Neural crest cell (in vitro differentiated cells): ENCODE measurements at regions not wholly inside any gene's neighbourhood (a gene's known extent, or its start where the extent isn't known, plus 50 kb on each side); places are given as distances from the start of the nearest gene placed in this dataset.
A peak's percentile ranks its signal among the peaks of the same experiment; 100 is the strongest.

ENCODE experiments used
- DNase-seq: peaks from one replicate; pipeline ENCODE4 v3.0.0; 2021; ENCODE audit warnings: low read depth, mixed read lengths, low spot score
- H3K27ac Mint-ChIP-seq: one replicate; pipeline ENCODE4 v1.8.0; 2021; ENCODE audit warnings: mild to moderate bottlenecking, mixed read lengths; ENCODE audit not compliant: unreplicated experiment
- H3K27me3 Mint-ChIP-seq: 2 replicates; pipeline ENCODE4 v1.8.0; 2021; ENCODE audit warnings: low read depth, mild to moderate bottlenecking, mixed read lengths
- H3K36me3 Mint-ChIP-seq: 2 replicates; pipeline ENCODE4 v1.8.0; 2021; ENCODE audit warnings: low read depth, mild to moderate bottlenecking, mixed read lengths
- H3K4me1 Mint-ChIP-seq: 2 replicates; pipeline ENCODE4 v1.8.0; 2021; ENCODE audit warnings: mixed read lengths
- H3K4me3 Mint-ChIP-seq: one replicate; pipeline ENCODE4 v1.8.0; 2021; ENCODE audit warnings: mild to moderate bottlenecking, mixed read lengths
- H3K9me3 Mint-ChIP-seq: 2 replicates; pipeline ENCODE4 v1.8.0; 2021; ENCODE audit warnings: mixed read lengths
- TF ChIP-seq, protein P1 (sequence below): fragments of 200-600 bp; sonication (generic); conservative IDR thresholded peaks from 2 replicates; pipeline ENCODE4 v1.5.0; 2021; ENCODE audit warnings: antibody characterized with exemption, mild to moderate bottlenecking

DNA sequence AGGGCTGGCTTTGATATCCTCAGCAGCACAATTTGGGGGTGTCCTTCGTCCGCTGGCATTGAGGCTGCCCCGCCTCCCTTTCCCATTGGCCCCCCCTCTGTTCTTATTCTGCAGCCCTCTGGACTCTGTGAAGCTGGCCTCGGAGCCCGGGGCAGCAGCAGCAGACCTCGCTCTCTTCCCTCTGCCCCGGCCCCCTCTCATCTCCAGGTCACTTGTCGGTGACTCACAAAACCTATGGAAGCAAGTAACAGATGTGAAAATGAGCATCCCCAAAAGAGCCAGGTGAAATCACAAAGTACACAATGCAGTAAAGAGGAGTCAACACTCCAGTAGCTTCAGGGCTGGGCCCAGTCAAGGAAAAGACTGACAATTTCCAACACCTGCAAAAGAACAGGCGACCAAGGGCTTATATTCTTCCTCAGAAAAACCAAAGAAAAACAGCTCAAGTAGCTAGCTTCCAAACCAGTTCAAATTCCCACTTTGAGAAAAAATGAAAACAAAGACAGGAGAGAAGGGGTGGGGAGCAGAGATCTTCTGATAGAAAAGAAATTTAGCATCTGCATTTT lies 97.5 kb downstream of the ZNF608 start:
- TF ChIP-seq, protein P1, sequence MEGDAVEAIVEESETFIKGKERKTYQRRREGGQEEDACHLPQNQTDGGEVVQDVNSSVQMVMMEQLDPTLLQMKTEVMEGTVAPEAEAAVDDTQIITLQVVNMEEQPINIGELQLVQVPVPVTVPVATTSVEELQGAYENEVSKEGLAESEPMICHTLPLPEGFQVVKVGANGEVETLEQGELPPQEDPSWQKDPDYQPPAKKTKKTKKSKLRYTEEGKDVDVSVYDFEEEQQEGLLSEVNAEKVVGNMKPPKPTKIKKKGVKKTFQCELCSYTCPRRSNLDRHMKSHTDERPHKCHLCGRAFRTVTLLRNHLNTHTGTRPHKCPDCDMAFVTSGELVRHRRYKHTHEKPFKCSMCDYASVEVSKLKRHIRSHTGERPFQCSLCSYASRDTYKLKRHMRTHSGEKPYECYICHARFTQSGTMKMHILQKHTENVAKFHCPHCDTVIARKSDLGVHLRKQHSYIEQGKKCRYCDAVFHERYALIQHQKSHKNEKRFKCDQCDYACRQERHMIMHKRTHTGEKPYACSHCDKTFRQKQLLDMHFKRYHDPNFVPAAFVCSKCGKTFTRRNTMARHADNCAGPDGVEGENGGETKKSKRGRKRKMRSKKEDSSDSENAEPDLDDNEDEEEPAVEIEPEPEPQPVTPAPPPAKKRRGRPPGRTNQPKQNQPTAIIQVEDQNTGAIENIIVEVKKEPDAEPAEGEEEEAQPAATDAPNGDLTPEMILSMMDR, result no peak
- no peaks in the 10 kb centered on the region for H3K27me3 Mint-ChIP-seq
- no peak for DNase-seq
- H3K9me3 Mint-ChIP-seq, result no peaks in the 10 kb centered on the region
- peak overlapping the region; percentile 75 for H3K4me3 Mint-ChIP-seq
- peaks cover 63% of the 10 kb centered on the region for H3K4me1 Mint-ChIP-seq
- H3K27ac Mint-ChIP-seq, result peak overlapping the region; percentile 51
- peaks cover 28% of the 10 kb centered on the region for H3K36me3 Mint-ChIP-seq

DNA sequence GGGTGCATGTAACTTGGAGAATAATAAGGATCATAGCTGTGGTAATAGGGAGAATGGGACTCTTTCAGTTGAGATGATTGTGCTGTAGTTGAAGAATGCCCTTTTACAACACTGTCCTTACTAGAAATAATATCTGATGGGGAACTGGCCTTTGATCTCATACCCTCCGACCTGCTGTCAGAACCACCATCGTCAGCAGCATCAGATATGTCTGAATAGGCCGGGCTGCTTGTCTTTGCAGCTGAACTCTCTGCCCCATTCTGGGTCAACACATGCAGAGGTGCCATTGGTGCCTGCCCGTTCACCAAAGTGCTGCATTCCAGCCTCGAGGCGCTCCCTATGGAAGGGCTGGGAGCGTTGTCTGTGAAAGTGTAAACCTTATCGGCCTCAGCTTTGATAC lies 99.1 kb downstream of the ZNF608 start:
- Mint-ChIP-seq H3K9me3 (no peaks in the 10 kb centered on the region), H3K36me3 (peaks cover 32% of the 10 kb centered on the region), H3K27ac (no peak overlapping the region), H3K27me3 (no peaks in the 10 kb centered on the region), H3K4me1 (peaks cover 75% of the 10 kb centered on the region), H3K4me3 (no peak overlapping the region)
- TF ChIP-seq, protein P1, result no peak
- no peak for DNase-seq

- Mint-ChIP-seq H3K27me3 (no peaks in the 10 kb centered on the region), H3K9me3 (no peaks in the 10 kb centered on the region), H3K4me1 (peaks cover 81% of the 10 kb centered on the region), H3K27ac (no peak overlapping the region), H3K36me3 (peaks cover 47% of the 10 kb centered on the region), H3K4me3 (no peak overlapping the region)
- no peak for DNase-seq
- TF ChIP-seq, protein P1, result no peak
Measured at GRCh38 chr5:124645396-124645795, 101.0 kb downstream of the ZNF608 start.

DNA sequence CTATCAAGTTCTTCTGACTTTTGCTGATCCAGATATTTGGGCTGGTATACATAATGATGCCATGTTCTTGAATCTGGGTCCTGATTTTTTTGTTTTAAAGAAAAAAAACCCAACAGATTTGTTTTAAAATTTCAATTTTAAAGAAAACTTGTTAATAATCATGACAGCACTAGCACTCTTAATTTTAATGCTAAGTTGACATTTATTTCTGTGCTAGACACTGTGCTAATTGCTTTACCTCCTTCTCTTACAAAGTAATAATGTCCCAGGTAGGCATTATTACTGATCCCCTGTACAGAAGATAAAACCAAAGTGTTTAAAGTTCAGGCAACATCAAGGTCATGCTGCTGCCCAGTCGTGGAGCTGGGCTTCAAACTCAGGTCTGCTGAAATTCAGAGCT lies 101.9 kb downstream of the ZNF608 start:
- Mint-ChIP-seq H3K4me3 (no peak overlapping the region), H3K27me3 (no peaks in the 10 kb centered on the region), H3K9me3 (no peaks in the 10 kb centered on the region), H3K27ac (no peak overlapping the region), H3K4me1 (peaks cover 80% of the 10 kb centered on the region), H3K36me3 (peaks cover 49% of the 10 kb centered on the region)
- TF ChIP-seq, protein P1, result no peak
- no peak for DNase-seq

- TF ChIP-seq, protein P1, result no peak
- DNase-seq, result no peak
- Mint-ChIP-seq H3K27me3 (no peaks in the 10 kb centered on the region), H3K4me1 (peaks cover 80% of the 10 kb centered on the region), H3K36me3 (peaks cover 54% of the 10 kb centered on the region), H3K9me3 (no peaks in the 10 kb centered on the region), H3K4me3 (no peak overlapping the region), H3K27ac (no peak overlapping the region)
Measured at GRCh38 chr5:124644138-124644537, 102.3 kb downstream of the ZNF608 start.
